HG03095 (cell line): ENCODE measurements at regions not wholly inside any gene's neighbourhood (a gene's known extent, or its start where the extent isn't known, plus 50 kb on each side); places are given as distances from the start of the nearest gene placed in this dataset.
"Not testable (repeated sequence)": the region's sequence is repeated elsewhere in the genome, so short reads cannot be mapped to it uniquely, and the experiment has no call there.

Source experiments
- ATAC-seq: cut with Tn5 transposase; IDR thresholded peaks from one replicate; pipeline ENCODE4 v1.9.1; 2021; ENCODE audit warnings: moderate library complexity; ENCODE audit not compliant: unreplicated experiment

DNA sequence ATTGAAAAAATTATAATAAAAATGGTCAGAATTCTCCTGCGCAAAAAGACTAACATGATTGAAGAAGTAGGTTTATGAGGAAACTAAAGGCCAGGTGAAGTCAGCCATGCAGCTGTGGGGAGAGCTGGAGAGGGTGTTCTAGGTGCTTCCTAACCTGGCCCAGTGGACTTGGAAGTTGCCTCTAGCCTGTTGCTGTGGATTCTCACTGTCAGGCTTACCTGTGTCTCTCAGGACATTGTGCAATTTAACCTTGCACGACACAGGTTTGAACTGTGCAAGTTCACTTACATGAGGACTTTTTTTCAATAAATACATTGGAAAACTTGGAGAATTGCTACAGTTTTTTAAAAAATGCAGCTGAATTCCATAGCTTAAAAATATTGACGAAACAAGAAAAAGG lies 266.4 kb downstream of the CXCL12 start:
- ATAC-seq: no peak

DNA sequence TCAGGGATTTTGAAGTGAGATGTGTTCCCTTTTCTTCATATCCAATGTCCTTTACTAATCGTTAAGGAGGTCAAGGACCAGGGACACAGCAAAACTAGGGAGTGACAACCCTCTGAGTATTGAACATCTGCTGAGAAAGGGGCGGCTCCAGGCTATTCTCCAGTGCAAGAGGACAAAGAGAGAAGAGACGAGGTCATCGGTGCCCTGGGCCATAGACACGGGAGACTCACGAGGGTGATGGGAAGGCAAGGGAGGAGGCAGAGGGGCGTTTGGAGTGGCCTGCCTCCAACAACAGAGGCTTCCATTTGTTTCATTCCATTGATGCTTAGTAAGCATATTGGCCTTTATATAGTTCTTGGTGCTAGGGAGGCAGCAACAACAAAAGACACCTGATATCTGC lies 268.4 kb downstream of the CXCL12 start:
- no peak for ATAC-seq

DNA sequence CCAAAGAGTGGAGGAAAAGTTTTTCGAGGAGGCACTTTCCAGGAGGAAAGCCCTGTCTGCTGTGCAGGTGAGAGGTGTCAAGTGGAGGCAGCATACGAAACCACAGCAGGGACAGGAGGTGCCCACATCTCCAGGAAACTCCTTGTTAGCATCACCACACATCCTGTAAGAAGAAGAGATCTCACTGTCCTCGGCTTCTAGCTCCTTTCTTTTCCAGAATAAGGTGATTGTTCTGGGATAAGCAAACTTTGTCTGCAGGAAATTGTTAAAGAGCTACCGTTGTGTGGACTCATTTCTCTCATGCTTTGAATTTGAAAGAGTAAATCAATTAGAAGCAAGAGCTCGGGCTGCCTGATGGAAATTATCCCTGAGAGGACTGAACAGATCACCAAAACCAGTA lies 269.4 kb downstream of the CXCL12 start:
- ATAC-seq: no peak

DNA sequence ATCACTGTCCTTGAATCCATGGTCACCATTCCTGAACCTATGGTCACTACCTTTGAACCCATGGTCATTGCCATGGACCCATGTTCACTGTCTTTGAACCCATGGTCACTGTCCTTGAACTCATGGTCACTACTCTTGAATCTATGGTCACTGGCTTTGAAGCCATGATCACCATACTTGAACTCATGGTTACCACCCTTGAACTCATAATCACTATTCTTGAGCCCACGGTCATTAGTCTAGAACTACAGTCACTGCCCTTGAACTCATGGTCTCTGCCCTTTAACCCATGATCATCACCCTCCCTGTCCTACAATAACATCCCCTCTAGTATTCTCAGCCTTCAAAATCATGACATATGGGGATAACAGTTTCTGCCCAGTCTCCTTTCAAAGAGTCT lies 270.5 kb downstream of the CXCL12 start:
- no peak for ATAC-seq

DNA sequence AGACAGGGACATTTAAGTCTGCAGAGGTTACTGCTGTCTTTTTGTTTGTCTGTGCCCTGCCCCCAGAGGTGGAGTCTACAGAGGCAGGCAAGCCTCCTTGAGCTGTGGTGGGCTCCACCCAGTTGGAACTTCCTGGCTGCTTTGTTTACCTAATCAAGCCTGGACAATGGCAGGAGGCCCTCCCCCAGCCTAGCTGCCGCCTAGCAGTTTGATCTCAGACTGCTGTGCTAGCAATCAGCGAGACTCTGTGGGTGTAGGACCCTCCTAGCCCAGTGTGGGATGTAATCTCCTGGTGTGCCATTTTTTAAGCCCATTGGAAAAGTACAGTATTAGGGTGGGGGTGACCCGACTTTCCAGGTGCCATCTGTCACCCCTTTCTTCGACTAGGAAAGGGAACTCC lies 272.6 kb downstream of the CXCL12 start:
- not testable (repeated sequence) for ATAC-seq

DNA sequence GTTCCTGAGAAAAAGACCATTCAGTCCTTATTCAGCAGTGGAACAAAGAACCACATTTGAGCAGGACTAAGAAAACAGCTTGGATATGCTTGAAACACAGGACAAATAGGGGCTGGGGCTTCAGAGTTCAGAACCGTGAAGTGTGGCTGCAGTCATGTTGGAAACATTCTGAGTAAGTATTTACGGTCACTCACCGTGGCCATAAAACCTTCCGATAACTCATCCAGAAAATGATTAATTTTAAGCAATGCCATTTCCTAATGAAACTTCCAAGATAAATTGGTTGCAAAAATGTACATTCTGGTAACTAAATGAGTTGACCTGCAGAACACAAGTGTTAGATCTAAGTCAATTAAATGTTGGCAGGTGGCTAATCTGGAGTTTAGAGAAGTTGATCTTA lies 279.2 kb downstream of the CXCL12 start:
- ATAC-seq: no peak

DNA sequence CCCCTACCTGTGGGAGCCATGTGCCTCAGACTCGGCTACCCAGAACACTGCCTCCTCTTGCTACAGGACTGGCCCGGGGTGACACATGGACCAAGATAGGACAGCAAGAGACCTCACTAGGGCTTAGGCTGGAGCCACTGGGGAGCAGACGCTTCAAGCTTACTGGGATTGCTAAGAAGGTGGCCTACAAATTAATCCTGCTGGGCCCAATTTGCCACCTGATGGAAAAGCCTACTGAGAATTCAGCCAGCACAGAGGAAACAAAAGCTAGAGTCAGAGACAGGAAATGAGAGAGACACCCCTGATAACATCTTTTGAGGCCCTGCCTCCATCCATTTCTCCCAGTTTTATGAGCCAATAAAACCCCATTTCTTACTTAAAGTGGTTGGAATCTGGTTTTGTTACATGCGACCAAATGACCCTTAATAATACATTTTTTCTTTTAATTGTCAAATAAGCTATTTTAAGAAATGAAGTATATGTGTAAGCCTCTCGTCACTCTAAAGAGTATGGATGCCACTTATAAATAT lies 282.1 kb downstream of the CXCL12 start:
- no peak for ATAC-seq

DNA sequence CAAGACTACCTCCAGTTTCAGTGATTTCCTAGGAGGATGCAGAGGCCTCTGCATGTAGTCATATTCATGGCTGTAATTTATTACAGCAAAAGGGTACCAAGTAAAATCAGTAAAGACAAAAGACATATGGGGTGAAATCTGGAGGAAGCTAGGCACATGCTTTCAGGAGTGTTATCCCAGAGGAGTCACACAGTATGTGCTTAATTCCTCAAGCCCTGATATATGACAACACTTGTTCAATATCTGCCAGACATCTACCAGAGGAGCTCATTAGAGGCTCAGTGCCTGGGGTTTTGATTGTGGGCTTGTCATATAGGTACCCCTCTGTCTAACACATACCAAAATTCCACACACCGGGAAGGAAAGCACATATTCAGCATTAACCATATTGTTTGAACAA lies 283.8 kb downstream of the CXCL12 start:
- ATAC-seq: no peak

DNA sequence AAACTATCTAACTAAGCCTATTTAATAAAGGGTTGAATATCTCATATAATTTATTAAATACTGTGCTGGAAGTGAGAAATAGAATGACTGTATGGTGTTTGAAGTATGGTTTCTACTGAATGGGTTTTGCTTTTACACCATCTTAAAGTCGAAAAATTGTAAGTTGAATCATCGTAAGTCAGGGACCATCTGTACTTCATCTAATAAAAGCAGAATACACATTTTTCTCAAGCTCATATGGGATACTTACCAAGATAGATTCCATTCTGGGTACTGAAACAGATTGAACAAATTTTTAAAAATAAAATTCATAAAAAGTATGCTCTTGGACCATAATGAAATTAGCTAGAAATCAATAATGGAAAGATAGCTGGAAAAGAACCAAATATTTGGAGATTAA lies 285.4 kb downstream of the CXCL12 start:
- no peak for ATAC-seq

DNA sequence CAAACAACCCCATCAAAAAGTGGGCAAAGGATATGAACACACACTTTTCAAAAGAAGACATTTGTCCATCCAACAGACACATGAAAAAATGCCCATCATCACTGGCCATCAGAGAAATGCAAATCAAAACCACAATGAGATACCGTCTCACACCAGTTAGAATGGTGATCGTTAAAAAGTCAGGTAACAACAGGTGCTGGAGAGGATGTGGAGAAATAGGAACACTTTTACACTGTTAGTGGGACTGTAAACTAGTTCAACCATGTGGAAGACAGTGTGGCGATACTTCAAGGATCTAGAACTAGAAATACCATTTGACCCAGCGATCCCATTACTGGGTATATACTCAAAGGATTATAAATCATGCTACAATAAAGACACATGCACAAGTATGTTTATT lies 288.7 kb downstream of the CXCL12 start:
- ATAC-seq: not testable (repeated sequence)

DNA sequence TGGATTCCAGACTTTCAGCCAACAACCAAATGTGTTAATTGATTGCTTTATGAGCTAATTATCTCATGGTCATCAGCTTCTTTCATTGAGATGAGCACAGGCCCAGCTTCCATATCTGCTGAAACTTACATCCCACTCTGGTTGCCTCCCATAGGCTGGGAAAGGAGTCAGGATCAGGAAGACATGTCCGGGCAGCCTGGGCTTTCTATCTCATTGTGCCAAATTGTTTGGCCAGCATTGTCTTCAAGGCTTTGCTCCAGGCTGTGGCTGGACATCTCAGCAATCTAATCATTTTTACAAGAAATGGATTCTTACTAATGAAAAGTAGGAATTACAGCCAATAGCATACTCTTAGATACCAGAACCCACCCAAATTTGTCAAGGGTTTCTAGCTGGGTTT lies 295.2 kb downstream of the CXCL12 start:
- no peak for ATAC-seq

DNA sequence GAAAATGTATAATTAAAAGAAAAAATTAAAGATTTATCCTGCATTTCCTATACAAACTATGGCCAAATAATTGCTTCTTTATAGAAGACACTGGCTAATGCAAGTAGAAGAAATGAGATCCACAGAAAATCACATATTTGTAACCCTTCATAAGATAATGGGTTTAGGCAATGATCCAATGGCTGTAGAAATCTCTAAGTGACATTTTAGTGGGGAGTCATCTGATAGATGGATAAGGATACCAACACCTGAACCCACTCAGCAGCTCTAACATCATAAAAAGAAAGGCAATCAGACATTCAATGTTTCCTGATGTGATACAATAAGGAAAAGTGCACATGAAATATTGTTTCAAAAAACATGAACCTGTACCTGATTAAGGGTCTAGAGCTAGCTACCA lies 297.5 kb downstream of the CXCL12 start:
- no peak for ATAC-seq

DNA sequence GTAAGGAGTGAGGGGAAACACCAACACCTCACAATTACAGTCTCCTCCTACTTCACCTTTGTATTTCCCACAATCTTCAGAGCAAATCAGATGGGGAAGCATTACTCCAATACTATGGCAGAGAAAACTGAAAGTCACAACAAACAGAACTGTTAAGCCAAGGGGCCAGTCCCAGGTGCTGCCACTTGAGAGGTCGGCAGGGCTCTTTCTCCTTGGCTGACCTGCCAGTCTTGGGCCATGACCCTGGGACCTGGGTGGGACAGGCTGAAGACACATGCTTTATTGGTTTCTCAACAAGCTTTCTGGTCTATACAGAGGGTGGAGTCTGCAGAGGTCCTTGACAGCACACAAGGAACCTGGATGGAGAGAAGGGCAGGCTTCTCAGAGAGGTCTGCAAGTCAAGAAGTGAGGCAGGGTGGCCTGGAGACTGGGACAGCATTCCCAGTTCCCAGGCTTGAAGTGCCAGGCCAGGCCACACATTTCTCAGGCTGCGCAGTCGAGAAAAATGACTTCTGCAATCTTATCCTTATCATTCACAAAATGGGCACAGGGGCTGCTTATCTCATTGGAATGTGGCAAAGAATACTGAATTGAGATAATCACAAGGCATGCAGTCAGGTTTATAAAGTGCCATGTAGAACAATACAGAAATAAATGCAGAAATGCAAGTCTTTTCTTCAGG lies 301.0 kb downstream of the CXCL12 start:
- no peak for ATAC-seq

DNA sequence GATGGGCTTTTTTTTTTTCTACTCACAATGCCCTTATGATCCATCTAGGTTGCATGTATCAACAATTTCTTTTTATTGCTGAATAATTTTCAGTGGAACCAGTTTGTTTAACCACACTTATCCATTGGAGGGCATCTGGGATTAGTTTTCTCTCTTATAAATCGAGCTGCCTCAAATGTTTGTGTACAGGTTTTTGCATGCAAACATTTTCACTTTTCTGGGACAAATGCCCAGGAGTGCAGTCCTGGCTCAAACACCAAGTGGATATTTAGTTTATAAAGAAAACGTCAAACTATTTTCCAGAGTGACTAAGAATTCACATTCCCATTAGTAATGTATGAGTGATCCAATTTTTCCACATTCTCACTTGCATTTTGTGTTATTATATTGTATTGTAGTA lies 313.4 kb downstream of the CXCL12 start:
- no peak for ATAC-seq

DNA sequence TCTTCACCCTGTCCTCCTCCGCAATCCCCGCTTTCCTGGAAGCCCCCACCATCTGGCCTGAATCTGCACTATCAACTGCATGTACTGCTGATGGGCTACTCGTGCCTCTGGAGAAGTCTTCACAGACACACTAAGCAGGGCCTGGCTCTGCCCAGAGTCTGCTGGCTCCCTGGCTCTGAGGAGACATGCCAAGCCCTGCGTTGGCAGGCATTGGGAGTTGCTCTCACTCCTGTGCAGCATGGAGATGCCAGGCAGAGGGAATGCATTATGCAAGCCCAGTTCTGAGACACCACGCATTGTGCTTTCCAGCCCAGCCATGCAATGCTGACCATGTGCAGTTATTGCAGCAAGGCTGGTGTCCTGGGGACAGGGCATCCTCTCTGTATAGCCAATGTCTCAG lies 314.6 kb downstream of the CXCL12 start:
- ATAC-seq: no peak

DNA sequence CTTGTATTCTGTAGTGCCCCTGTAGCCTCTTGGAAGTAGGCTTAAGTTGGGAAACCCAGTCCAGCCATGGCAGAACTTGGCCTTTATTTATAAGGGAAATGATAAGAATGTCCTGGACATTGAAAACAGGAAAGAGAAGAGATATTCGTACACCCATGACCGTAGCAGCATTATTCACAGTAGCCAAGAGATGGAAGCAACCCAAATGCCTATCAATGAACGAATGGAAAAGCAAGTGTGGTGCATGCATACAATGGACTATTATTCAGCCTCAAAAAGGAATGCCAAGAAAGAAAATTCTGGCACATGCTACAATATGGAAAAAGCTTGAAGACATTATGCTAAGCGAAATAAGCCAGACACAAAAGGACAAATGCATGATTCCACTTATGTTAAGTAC lies 315.3 kb downstream of the CXCL12 start:
- no peak for ATAC-seq

DNA sequence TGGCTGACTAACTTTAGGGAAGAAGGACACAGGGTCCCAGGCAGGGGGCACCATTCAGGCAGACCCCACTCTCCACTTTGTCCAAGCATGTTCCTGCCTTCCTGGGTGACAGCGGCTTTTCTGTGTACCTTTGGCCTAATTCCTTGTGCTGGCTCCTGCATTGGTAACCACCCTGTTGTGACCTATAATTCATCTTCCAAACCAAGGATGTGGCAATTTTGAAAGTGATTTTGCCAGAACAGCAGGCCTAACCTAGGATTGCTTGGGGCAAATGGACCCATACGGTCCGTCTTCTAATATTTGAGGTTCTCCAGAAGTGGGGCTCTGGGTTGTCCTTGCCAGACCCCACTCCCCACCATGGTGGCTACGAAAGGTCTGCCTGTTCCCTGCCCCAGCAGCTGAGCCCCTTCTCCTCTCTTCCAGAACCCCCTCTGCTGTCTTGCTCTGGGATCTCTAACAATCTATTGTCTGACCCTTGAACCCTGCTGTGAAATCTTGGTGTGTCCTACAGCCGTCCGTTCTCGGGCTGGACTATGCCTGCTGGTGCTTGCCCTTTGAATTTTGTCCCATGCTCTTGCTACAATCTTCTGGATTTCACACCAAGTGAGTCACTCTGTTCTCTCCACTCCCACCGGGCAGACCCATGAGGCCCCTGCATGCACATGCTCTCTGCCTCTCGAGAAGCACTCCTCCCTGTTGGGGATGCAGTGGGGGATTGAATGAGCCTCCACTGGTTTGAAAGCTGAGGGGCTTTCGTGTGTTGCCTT lies 316.0 kb downstream of the CXCL12 start:
- no peak for ATAC-seq

DNA sequence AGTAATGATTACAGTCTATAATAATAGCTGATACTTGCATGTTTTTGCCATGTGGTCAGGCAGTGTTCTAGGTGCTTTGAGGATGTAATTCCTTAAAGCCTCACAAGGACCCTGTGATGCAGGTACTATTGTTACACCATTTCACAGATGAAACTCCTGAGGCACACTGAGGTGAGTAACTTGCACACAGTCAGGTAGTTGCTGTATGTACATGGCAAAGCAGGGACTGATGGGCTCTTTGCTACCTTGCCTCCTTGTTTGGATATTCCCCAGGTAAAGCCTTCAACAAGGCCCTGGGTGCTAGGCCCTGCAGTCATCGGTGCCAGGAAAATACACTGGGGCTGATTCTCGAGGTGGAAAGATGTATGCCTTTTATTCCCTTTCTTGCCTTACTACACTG lies 317.5 kb downstream of the CXCL12 start:
- ATAC-seq: no peak

DNA sequence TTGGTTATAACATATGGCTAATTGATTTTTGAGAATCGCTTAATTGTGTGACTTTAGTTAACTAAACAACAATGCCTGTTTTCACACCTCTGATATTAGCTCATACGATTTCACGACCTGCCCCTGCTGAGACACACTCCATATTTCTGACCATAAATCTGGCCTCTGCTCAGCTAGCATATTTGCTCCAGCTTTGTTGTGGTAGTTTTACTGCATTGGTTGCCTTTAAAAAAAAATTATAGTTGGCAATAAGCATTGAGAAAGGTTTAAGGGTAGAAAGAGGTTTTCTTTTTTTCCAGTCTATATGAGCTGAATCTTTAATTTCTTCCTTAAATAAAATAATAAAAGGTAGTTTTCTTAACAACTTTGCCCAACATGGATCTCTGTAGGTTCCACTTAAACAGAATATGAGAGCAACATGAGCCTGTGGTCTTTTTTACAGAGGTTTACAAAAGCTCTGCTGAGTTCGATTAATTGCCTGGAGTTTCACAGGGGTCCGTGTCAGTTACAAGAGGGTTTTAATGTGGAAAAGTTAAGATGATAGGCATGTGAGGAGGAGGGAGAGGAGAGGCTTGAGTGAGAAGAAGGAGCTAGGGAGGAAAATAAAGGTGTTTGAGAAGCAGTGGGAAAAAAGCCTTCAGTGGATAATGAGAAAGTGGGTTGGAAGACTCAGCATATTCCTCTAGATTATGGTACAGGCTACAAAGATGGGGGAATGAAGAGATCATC lies 318.2 kb downstream of the CXCL12 start:
- ATAC-seq: no peak

DNA sequence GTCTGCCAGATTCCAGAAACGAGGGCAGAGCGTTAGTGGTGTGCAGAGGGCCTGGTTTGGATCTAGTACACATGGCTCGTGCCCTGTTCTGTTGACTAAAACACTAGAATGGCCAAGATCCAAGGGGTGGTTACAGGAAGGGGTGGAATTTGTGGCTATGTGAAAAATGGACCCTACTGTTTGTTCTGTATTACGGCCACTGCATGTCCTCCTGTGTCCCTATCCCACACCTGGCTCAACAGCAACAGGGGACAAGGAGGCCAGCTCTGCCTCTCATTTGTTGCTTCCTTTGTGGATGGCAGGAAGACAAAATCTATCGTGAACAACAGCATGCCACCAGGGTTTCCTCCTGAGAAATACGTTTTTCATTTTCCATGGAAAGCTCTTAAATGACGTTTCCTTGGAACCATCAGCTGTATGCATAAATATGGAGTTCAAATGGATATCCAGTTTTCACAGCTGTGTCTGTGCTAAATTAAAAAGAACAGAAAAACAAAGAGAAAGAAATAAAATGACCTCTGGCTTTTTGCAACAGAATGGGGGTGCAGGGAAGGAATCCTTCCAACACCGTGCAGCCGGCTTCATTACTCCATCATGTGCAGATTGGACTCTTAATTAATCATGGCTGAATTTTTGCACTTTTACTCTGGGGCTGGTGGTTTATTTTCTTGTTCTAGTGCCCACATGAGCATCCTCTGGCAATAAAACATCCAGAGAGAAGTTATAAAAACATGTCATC lies 318.9 kb downstream of the CXCL12 start:
- no peak for ATAC-seq
